Neutrophil (primary cell): ENCODE measurements at regions not wholly inside any gene's neighbourhood (a gene's known extent, or its start where the extent isn't known, plus 50 kb on each side); places are given as distances from the start of the nearest gene placed in this dataset.

Experiments
- H3K27ac ChIP-seq: fragments of 200-600 bp; sonication (generic); 2 replicates; pipeline ENCODE4 v1.5.1; 2016; ENCODE audit warnings: mild to moderate bottlenecking, moderate library complexity
- H3K27me3 ChIP-seq: fragments of 200-600 bp; sonication (generic); 2 replicates; pipeline ENCODE4 v1.6.0; 2016; ENCODE audit warnings: mild to moderate bottlenecking
- H3K36me3 ChIP-seq: fragments of 200-600 bp; sonication (generic); 2 replicates; pipeline ENCODE4 v1.5.1; 2017
- H3K4me1 ChIP-seq, 2 experiments: fragments of 200-600 bp in 1 of 2; sonication (generic) in 1 of 2; 1 replicate in 1 of 2; 2 replicates in 1 of 2; pipeline versions ENCODE4 v1.5.1 to v1.6.1; 2013 to 2016; ENCODE audit warnings: low read depth in 1 of 2, low read length in 1 of 2, mild to moderate bottlenecking in 1 of 2, moderate library complexity in 1 of 2; ENCODE audit not compliant: control insufficient read depth in 1 of 2, insufficient read depth in 1 of 2
- H3K4me3 ChIP-seq, 2 experiments: fragments of 200-600 bp in 1 of 2; sonication (generic) in 1 of 2; 1 replicate in 1 of 2; 2 replicates in 1 of 2; pipeline ENCODE4 v1.5.1; 2013 to 2016; ENCODE audit warnings: low read depth in 1 of 2, low read length in 1 of 2, mild to moderate bottlenecking in 1 of 2, moderate library complexity in 1 of 2
- H3K9me3 ChIP-seq: fragments of 200-600 bp; sonication (generic); 2 replicates; pipeline ENCODE4 v1.5.1; 2016
- TF ChIP-seq, protein P1 (sequence below): fragments of 200-600 bp; sonication (generic); IDR thresholded peaks from 2 replicates; pipeline ENCODE4 v1.5.1; 2016; ENCODE audit warnings: antibody characterized with exemption

DNA sequence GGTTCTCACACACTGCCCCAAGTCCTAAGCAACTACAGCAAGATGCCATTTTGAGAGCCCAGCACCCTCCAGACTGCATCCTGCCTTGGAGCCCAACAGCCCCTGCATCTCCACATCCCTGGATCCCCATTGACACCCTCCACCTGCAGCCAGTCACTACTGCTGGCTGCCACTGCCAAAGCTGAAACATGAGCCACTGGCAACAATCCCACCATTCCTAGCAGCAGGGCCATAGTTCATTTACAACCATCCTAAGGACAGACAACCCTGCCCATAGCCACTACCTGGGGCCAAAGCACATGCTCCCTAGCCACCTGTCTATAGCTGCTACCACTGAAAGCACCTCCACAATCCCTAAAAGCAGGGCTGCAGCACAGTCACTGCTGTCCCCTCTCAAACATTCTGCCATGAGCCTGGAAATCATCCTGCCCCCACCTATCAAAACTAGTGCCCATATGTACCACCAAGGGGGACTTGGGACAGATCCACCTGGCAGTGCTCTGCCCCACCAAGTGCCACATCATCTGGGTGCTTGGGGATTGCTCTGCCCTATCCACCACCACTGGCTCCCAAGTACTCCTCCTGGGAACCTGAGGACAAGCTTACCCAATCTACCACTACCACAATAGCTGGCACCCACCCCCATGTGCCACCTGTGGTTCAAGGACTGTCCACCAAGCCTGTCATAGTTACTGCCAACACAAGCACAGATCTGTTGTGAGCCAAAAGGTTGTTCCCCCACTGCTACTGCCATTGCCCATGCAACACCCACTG is 138.8 kb upstream of the SOX6 start:
- no peaks in the 10 kb centered on the region for H3K27me3 ChIP-seq
- H3K27ac ChIP-seq: no peak overlapping the region
- no peak overlapping the region for H3K4me3 ChIP-seq
- TF ChIP-seq, protein P1, sequence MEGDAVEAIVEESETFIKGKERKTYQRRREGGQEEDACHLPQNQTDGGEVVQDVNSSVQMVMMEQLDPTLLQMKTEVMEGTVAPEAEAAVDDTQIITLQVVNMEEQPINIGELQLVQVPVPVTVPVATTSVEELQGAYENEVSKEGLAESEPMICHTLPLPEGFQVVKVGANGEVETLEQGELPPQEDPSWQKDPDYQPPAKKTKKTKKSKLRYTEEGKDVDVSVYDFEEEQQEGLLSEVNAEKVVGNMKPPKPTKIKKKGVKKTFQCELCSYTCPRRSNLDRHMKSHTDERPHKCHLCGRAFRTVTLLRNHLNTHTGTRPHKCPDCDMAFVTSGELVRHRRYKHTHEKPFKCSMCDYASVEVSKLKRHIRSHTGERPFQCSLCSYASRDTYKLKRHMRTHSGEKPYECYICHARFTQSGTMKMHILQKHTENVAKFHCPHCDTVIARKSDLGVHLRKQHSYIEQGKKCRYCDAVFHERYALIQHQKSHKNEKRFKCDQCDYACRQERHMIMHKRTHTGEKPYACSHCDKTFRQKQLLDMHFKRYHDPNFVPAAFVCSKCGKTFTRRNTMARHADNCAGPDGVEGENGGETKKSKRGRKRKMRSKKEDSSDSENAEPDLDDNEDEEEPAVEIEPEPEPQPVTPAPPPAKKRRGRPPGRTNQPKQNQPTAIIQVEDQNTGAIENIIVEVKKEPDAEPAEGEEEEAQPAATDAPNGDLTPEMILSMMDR: no peak
- no peaks in the 10 kb centered on the region for H3K36me3 ChIP-seq
- no peaks in the 10 kb centered on the region for H3K9me3 ChIP-seq
- no peaks in the 10 kb centered on the region for H3K4me1 ChIP-seq

DNA sequence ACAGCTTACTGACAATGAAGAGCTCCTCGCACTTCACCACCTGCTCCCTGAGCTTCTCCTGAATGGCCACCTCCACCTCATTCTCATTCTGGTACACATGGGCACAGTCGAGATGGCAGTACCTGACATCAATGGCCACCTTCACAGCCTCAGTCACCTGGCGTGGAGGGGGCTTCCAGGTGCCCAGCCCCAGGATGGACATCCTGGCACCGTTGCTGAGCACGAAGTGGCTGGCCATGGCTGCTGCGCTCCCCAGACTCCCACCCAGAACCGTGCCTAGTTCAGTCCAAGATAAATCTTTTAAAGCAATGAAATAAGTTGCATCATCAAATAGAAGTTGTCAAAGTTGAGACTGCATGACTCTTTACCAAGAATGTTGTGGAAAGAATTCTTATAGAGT is 128.1 kb upstream of the SOX6 start:
- H3K36me3 ChIP-seq: no peaks in the 10 kb centered on the region
- H3K9me3 ChIP-seq: no peaks in the 10 kb centered on the region
- H3K4me1 ChIP-seq: no peaks in the 10 kb centered on the region
- TF ChIP-seq, protein P1: no peak
- no peak overlapping the region for H3K4me3 ChIP-seq
- no peak overlapping the region for H3K27ac ChIP-seq
- no peaks in the 10 kb centered on the region for H3K27me3 ChIP-seq

DNA sequence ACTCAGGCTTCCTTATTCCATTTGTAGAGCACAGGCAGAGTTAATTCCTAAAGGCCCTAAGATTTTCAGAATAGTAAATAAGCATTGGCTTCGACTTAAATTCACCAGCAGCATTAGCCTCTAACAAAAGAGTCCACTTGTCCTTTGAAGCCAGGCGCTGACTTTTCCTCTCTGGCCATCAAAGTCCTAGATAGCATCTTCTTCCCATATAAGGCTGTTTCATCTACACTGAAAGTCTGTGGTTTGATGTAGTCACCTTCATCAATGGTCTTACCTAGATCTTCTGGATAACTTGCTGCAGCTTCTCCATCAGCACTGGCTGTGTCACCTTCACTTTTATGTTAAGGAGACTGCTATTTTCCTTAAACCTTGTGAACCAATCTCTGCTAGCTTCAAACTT is 118.3 kb upstream of the SOX6 start:
- H3K27ac ChIP-seq: no peak overlapping the region
- H3K4me1 ChIP-seq: no peaks in the 10 kb centered on the region
- H3K36me3 ChIP-seq: no peaks in the 10 kb centered on the region
- H3K4me3 ChIP-seq: no peak overlapping the region
- TF ChIP-seq, protein P1: no peak
- H3K9me3 ChIP-seq: no peaks in the 10 kb centered on the region
- H3K27me3 ChIP-seq: peaks cover 11% of the 10 kb centered on the region

DNA sequence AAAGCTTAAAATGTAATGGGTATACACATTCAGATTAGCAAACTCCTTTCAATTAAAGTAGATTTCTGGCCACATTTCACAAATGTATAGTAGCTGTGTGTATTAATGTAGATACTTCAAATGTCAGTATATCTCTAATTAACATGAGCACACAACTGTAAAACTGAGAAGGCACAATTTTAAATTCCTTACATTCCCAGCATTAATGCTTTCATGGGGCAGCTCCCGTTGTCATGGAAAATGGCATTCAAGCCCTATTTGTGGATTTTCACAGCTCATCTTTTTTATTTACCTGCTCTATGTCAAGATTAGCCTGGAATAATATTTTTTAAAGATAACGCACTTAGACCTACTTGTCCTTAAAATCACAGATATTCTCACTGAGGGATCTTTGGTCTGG is 113.6 kb upstream of the SOX6 start:
- Histone ChIP-seq H3K27ac (no peak overlapping the region), H3K4me3 (no peak overlapping the region), H3K36me3 (no peaks in the 10 kb centered on the region), H3K4me1 (peaks cover 9 to 11% of the 10 kb centered on the region in 2 experiments), H3K27me3 (no peaks in the 10 kb centered on the region), H3K9me3 (no peaks in the 10 kb centered on the region)
- TF ChIP-seq, protein P1: no peak

DNA sequence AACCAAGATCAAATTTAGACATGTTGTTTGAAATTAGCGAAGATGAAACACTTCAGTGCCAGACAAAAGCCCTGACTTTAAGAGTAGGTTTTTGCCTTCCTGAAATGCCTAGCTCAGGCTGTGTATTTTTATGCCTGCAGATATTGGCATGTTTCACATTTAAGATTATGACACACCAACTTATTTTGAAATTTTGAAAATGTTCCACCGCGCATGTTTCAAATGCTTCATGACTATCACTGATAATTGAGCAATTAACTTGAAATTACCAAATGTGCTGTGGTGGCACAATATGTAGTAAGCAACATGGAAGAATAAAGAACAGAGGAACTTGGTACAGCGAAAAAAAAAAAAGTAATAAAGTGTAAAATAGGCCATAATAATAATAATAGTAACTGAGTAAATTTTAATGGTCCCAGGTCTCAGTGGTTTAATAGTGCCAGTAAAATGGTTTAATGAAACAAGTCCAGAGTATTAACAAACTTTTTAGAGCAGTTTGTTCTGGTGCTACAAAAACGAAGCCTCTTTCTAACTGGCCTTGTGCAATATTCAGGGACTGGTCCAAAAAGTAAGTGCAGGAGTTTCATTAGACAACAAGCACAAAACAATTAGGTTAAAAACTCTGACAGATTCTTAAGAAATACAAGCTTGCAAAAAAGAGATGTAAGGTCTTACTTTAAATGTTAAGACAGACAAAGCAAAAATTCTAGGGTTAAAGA is 112.5 kb upstream of the SOX6 start:
- Histone ChIP-seq H3K27ac (peak overlapping the region; percentile 62), H3K4me3 (no peak overlapping the region), H3K36me3 (no peaks in the 10 kb centered on the region), H3K27me3 (no peaks in the 10 kb centered on the region), H3K9me3 (no peaks in the 10 kb centered on the region), H3K4me1 (peaks cover 9 to 11% of the 10 kb centered on the region in 2 experiments)
- TF ChIP-seq, protein P1: no peak
